Bronchial epithelial cell (primary cell): ENCODE measurements at regions not wholly inside any gene's neighbourhood (a gene's known extent, or its start where the extent isn't known, plus 50 kb on each side); places are given as distances from the start of the nearest gene placed in this dataset.

Source experiments
- DNase-seq: peaks from one replicate; pipeline ENCODE4 v3.0.0-alpha.2; 2010; ENCODE audit warnings: low read depth
- FAIRE-seq: peaks from 2 replicates; lab custom pipeline; 2011; peaks lifted over from hg19 to GRCh38; lab: Jason Lieb, UNC
- H3K27me3 ChIP-seq: 2 replicates; pipeline ENCODE4 v1.5.1; 2011; ENCODE audit warnings: low read length; ENCODE audit not compliant: control insufficient read depth, insufficient read depth
- H3K36me3 ChIP-seq: 2 replicates; pipeline ENCODE4 v1.5.1; 2011; ENCODE audit warnings: low read length; ENCODE audit not compliant: control insufficient read depth, insufficient read depth
- H3K4me3 ChIP-seq: 2 replicates; pipeline ENCODE4 v1.5.1; 2011; ENCODE audit warnings: mild to moderate bottlenecking, low read depth, low read length, control low read depth
- CTCF ChIP-seq: IDR thresholded peaks from 2 replicates; pipeline ENCODE4 v1.5.1; 2011; ENCODE audit warnings: mild to moderate bottlenecking, moderate library complexity, low read length, control low read depth, inconsistent platforms; ENCODE audit not compliant: insufficient read depth, severe bottlenecking

DNA sequence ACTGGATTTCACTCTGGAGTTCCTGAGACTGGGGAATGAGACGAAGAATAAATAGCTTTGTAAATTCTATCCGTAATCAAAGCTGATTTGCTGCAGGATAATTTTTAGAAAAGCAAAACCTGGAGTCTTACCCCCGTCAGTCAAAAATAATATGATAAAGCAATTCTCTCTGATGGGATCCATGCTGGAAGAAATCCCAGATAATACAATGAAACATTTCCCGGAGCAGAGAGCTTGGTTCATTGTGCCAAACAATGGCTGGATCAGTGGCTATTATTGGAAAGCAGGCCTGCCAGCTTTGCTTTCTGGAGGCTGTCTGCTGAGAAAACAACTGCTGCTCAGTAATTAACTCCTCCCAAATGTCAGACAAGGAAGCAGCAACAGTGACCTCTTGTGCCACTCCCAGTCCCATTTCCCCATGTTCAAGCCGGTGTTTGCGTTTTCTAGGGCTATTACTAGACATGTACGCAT, 609.4 kb upstream of the PCDH15 start:
- Histone ChIP-seq H3K4me3 (no peak overlapping the region), H3K36me3 (no peaks in the 10 kb centered on the region), H3K27me3 (no peaks in the 10 kb centered on the region)
- DNase-seq (no peak), FAIRE-seq (no peak)
- TF ChIP-seq CTCF, result no peak

DNA sequence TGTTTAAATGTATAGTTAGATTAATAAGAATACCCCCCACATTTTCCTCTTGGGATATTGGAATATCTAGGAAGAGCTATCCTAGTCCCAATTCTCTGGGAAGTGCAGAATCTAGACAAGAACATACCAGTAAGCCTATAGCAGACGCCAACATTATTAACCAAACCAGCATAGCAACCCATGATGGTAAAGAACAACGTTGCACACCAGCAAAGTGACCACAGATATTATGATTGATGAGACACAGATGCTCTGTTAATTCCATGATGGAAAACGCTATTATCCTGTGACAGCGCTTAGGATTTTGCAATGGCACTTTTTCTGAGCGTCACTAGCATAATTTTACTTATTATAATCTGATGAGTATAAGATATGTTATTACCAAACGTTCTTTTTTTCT, 603.1 kb upstream of the PCDH15 start:
- DNase-seq (no peak), FAIRE-seq (no peak)
- H3K4me3 ChIP-seq, result no peak overlapping the region
- no peaks in the 10 kb centered on the region for H3K27me3 ChIP-seq
- H3K36me3 ChIP-seq, result no peaks in the 10 kb centered on the region
- no peak for TF ChIP-seq CTCF

GRCh38 chr10:55400075-55400849, 599.2 kb upstream of the PCDH15 start:
- FAIRE-seq, result no peak
- H3K4me3 ChIP-seq, result no peak overlapping the region

DNA sequence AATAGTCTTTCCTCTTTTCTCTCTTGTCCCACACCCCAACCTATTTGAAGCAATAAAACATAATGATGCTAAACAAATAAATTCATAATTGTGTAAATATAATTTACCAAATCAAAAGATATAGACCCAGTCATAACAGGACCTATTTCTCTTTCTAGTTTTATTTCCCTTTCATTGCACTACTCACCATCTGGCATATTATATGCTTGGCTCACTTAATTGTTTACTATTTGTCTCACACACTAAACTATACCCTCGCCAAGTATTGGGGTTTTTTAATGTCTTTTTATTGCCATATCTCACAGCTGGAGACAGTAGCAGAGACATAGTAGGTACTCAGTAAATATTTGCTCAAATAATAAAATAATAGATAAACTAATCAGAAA, 597.5 kb upstream of the PCDH15 start:
- FAIRE-seq (no peak), DNase-seq (no peak)
- H3K27me3 ChIP-seq, result no peaks in the 10 kb centered on the region

More at GRCh38 chr10:55400075-55400849, 599.2 kb upstream of the PCDH15 start:
- Histone ChIP-seq H3K36me3 (no peaks in the 10 kb centered on the region), H3K27me3 (no peaks in the 10 kb centered on the region)
- no peak for TF ChIP-seq CTCF
- DNase-seq, result no peak

DNA sequence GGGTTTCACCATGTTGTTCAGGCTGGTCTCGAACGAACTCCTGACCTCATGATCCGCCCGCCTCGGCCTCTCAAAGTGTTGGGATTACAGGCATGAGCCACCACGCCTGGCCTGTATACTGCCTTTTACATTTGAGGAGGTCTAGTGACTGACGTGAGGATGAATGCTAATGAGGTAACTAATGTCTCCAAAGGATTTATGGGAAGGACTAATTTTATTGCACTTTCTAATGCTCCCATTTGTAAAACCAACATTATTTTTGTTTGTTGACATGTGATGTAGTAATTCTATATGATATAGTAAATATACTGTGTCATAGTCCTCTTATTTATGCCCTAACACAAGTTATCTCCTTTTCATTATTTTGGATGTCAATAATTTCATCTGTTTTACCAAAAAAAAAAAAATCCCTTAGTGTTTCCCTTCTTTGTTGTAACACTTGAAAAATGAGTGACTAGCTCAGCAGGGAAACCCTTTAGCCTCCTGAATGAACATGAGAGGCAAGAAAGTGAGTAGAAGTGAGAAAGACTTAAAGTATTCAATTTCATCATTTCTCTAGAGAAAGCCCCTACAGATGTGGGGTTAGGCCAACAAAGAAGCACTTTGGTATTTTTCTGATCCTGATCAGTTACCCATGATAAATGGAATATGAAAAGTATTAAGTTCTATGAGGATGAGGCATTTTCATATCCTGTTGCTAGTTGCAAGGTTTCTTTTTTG, 596.9 kb upstream of the PCDH15 start:
- Histone ChIP-seq H3K36me3 (no peaks in the 10 kb centered on the region), H3K4me3 (no peak overlapping the region), H3K27me3 (no peaks in the 10 kb centered on the region)
- no peak for DNase-seq
- no peak for FAIRE-seq
- TF ChIP-seq CTCF, result no peak

More for the DNA sequence above, 597.5 kb upstream of the PCDH15 start:
- no peak overlapping the region for H3K4me3 ChIP-seq
- no peak for TF ChIP-seq CTCF
- H3K36me3 ChIP-seq, result no peaks in the 10 kb centered on the region
